HL-60 (cell line): ENCODE measurements at regions not wholly inside any gene's neighbourhood (a gene's known extent, or its start where the extent isn't known, plus 50 kb on each side); places are given as distances from the start of the nearest gene placed in this dataset.
"Not testable (repeated sequence)": the region's sequence is repeated elsewhere in the genome, so short reads cannot be mapped to it uniquely, and the experiment has no call there.

Experiments
- DNase-seq, 2 experiments: peaks; one replicate each; pipeline ENCODE4 v3.0.0-alpha.2; 2010 to 2020; ENCODE audit warnings: low read depth in 1 of 2, low spot score in 1 of 2
- H3K27ac ChIP-seq: fragments of 250-450 bp; sonication (Bioruptor Pico); replicated peaks from 2 replicates; pipeline ENCODE4 v1.5.1; 2020; ENCODE audit warnings: mild to moderate bottlenecking, moderate library complexity
- H3K27me3 ChIP-seq: fragments of 250-450 bp; sonication (Bioruptor Pico); 2 replicates; pipeline ENCODE4 v1.5.1; 2021; ENCODE audit warnings: mild to moderate bottlenecking, moderate library complexity; ENCODE audit not compliant: insufficient read depth, poor library complexity, severe bottlenecking
- H3K4me3 ChIP-seq: replicated peaks from 2 replicates; pipeline ENCODE4 v1.5.1; 2011; ENCODE audit warnings: mild to moderate bottlenecking, control low read depth, low read length; ENCODE audit not compliant: insufficient read depth
- CTCF ChIP-seq: IDR thresholded peaks from one replicate; pipeline ENCODE4 v1.5.1; 2011; ENCODE audit warnings: low read length, control low read depth, inconsistent platforms; ENCODE audit not compliant: insufficient read depth
- GABPA ChIP-seq: IDR thresholded peaks from 2 replicates; pipeline ENCODE4 v1.6.1; 2012; ENCODE audit warnings: low read depth
- POLR2AphosphoS5 ChIP-seq: IDR thresholded peaks from 2 replicates; pipeline ENCODE4 v1.6.1; 2012; ENCODE audit warnings: low read depth
- REST ChIP-seq: IDR thresholded peaks from 2 replicates; pipeline ENCODE4 v1.6.1; 2012; ENCODE audit warnings: low read depth; ENCODE audit not compliant: insufficient replicate concordance
- SPI1 ChIP-seq: IDR thresholded peaks from 2 replicates; pipeline ENCODE4 v1.6.1; 2012; ENCODE audit warnings: low read depth, mild to moderate bottlenecking, borderline replicate concordance

- TF ChIP-seq CTCF, result no peak
- no peak for TF ChIP-seq POLR2AphosphoS5
- no peak for TF ChIP-seq REST
- TF ChIP-seq GABPA, result no peak
- no peak for TF ChIP-seq SPI1
- Histone ChIP-seq H3K27ac (no peak overlapping the region), H3K27me3 (peaks cover 5% of the 10 kb centered on the region), H3K4me3 (no peak overlapping the region)
- no peak for DNase-seq
Observed at GRCh38 chr5:142399891-142400290, 75.1 kb upstream of the SPRY4 start.

- Histone ChIP-seq H3K27ac (no peak overlapping the region), H3K4me3 (no peak overlapping the region), H3K27me3 (peaks cover 5% of the 10 kb centered on the region)
- no peak for DNase-seq
- TF ChIP-seq REST, result no peak
- TF ChIP-seq SPI1, result no peak
- TF ChIP-seq POLR2AphosphoS5, result no peak
- no peak for TF ChIP-seq GABPA
- TF ChIP-seq CTCF, result no peak
Observed at GRCh38 chr5:142398730-142399055, 73.9 kb upstream of the SPRY4 start.

GRCh38 chr5:142398011-142398729 is 73.3 kb upstream of the SPRY4 start:
- not testable (repeated sequence) for H3K27me3 ChIP-seq, H3K27ac ChIP-seq, DNase-seq, H3K4me3 ChIP-seq

- Histone ChIP-seq H3K27ac (no peak overlapping the region), H3K4me3 (no peak overlapping the region), H3K27me3 (peaks cover 2% of the 10 kb centered on the region)
- DNase-seq, result no peak
- TF ChIP-seq CTCF (no peak), SPI1 (no peak), GABPA (no peak), REST (no peak), POLR2AphosphoS5 (no peak)
Observed at GRCh38 chr5:142397178-142397577, 72.4 kb upstream of the SPRY4 start.
